Stomach (tissue), 4 donors: ENCODE measurements at regions not wholly inside any gene's neighbourhood (a gene's known extent, or its start where the extent isn't known, plus 50 kb on each side); places are given as distances from the start of the nearest gene placed in this dataset.

ENCODE experiments used
- CTCF ChIP-seq, 7 experiments: fragments of 450-650 bp in 4 of 7; fragments of 200-600 bp in 3 of 7; sonication (generic) in 3 of 7; IDR thresholded peaks; one replicate each; pipeline ENCODE4 v1.5.1; 2016 to 2019; ENCODE audit warnings: antibody characterized with exemption in 7 of 7, control low read depth in 2 of 7, mild to moderate bottlenecking in 1 of 7
- POLR2A ChIP-seq, 4 donors: fragments of 450-650 bp; IDR thresholded peaks; one replicate each; pipeline ENCODE4 v1.6.1; 2016; ENCODE audit warnings: antibody characterized with exemption in 4 of 4, control low read depth in 2 of 4, mild to moderate bottlenecking in 1 of 4, moderate library complexity in 1 of 4
- POLR2AphosphoS5 ChIP-seq, 3 donors: sonication (generic); formaldehyde crosslinking; IDR thresholded peaks; one replicate each; pipeline ENCODE4 v1.6.1; 2016; ENCODE audit warnings: antibody characterized with exemption in 3 of 3

GRCh38 chr10:71112138-71112785, 100.1 kb upstream of the UNC5B start:
- TF ChIP-seq CTCF (IDR thresholded peaks at IDR 0.05): no peak
- no peak for TF ChIP-seq POLR2A (IDR thresholded peaks at IDR 0.05)
- TF ChIP-seq POLR2AphosphoS5 (IDR thresholded peaks at IDR 0.05): no peak
